Neuronal stem cell (in vitro differentiated cells): ENCODE measurements at regions not wholly inside any gene's neighbourhood (a gene's known extent, or its start where the extent isn't known, plus 50 kb on each side); places are given as distances from the start of the nearest gene placed in this dataset.

Experiments
- DNase-seq: peaks from one replicate; pipeline ENCODE4 v3.0.0-alpha.2; 2013; ENCODE audit warnings: low spot score
- H2AFZ ChIP-seq: one replicate; pipeline ENCODE4 v1.6.1; 2013; ENCODE audit warnings: mild to moderate bottlenecking, low read length, inconsistent platforms
- H2AK5ac ChIP-seq: 2 replicates; pipeline ENCODE4 v1.6.1; 2013; ENCODE audit warnings: low read depth, mild to moderate bottlenecking, inconsistent platforms, low read length, moderate library complexity, mixed read lengths
- H2BK120ac ChIP-seq: 2 replicates; pipeline ENCODE4 v1.6.1; 2013; ENCODE audit warnings: low read depth, mild to moderate bottlenecking, inconsistent platforms, low read length, moderate library complexity, mixed read lengths
- H2BK12ac ChIP-seq: one replicate; pipeline ENCODE4 v1.6.1; 2013; ENCODE audit warnings: low read length, inconsistent platforms
- H2BK15ac ChIP-seq: 2 replicates; pipeline ENCODE4 v1.6.1; 2013; ENCODE audit warnings: mild to moderate bottlenecking, low read length, inconsistent platforms, mixed read lengths
- H2BK5ac ChIP-seq: one replicate; pipeline ENCODE4 v1.6.1; 2013; ENCODE audit warnings: inconsistent platforms, mild to moderate bottlenecking, low read length, moderate library complexity
- H3K14ac ChIP-seq: one replicate; pipeline ENCODE4 v1.6.1; 2013; ENCODE audit warnings: low read length, inconsistent platforms
- H3K18ac ChIP-seq: 2 replicates; pipeline ENCODE4 v1.6.1; 2013; ENCODE audit warnings: low read length, inconsistent platforms
- H3K23ac ChIP-seq: 2 replicates; pipeline ENCODE4 v1.6.1; 2013; ENCODE audit warnings: low read depth, mild to moderate bottlenecking, mixed read lengths, low read length, inconsistent platforms; ENCODE audit not compliant: poor library complexity
- H3K27ac ChIP-seq: replicated peaks from 3 replicates; pipeline ENCODE4 v1.5.1; 2013; ENCODE audit warnings: low read length, inconsistent platforms
- H3K27me3 ChIP-seq, 3 experiments: 2 replicates each; pipeline ENCODE4 v1.6.1; 2013; ENCODE audit warnings: low read length in 3 of 3, mild to moderate bottlenecking in 2 of 3, inconsistent platforms in 1 of 3, low read depth in 1 of 3, mixed read lengths in 1 of 3, moderate library complexity in 1 of 3; ENCODE audit not compliant: control insufficient read depth in 3 of 3, insufficient read depth in 3 of 3
- H3K36me3 ChIP-seq, 2 donors: replicated peaks in 1 of 2; 2 replicates each; pipeline ENCODE4 v1.6.1; 2013; ENCODE audit warnings: low read length in 2 of 2; ENCODE audit not compliant: control insufficient read depth in 2 of 2, insufficient read depth in 2 of 2
- H3K4ac ChIP-seq: 2 replicates; pipeline ENCODE4 v1.6.1; 2013; ENCODE audit warnings: inconsistent platforms, mild to moderate bottlenecking, low read length, moderate library complexity
- H3K4me1 ChIP-seq, 2 donors: 1 replicate in 1 of 2; 2 replicates in 1 of 2; pipeline ENCODE4 v1.6.1; 2013; ENCODE audit warnings: low read length in 2 of 2, low read depth in 1 of 2; ENCODE audit not compliant: control insufficient read depth in 2 of 2, insufficient read depth in 1 of 2
- H3K4me2 ChIP-seq: one replicate; pipeline ENCODE4 v1.6.1; 2013; ENCODE audit warnings: mild to moderate bottlenecking, low read length, inconsistent platforms; ENCODE audit not compliant: insufficient read depth, poor library complexity, severe bottlenecking
- H3K4me3 ChIP-seq, 2 donors: 2 replicates each; pipeline ENCODE4 v1.5.1; 2013; ENCODE audit warnings: low read length in 2 of 2, mild to moderate bottlenecking in 2 of 2, inconsistent platforms in 1 of 2, moderate library complexity in 1 of 2
- H3K79me1 ChIP-seq: one replicate; pipeline ENCODE4 v1.6.1; 2013; ENCODE audit warnings: low read depth, mild to moderate bottlenecking, inconsistent platforms, low read length, moderate library complexity
- H3K9ac ChIP-seq: one replicate; pipeline ENCODE4 v1.6.1; 2013; ENCODE audit warnings: mild to moderate bottlenecking, low read depth, low read length, inconsistent platforms; ENCODE audit not compliant: poor library complexity
- H3K9me3 ChIP-seq, 2 donors: replicated peaks in 1 of 2; 2 replicates each; pipeline versions ENCODE3 to v1.6.1; 2013; ENCODE audit warnings: low read length in 2 of 2, mild to moderate bottlenecking in 2 of 2, inconsistent platforms in 1 of 2, low read depth in 1 of 2, mixed read lengths in 1 of 2, moderate library complexity in 1 of 2; ENCODE audit not compliant: control insufficient read depth in 2 of 2, insufficient read depth in 1 of 2
- H4K8ac ChIP-seq: one replicate; pipeline ENCODE4 v1.6.1; 2013; ENCODE audit warnings: low read depth, mild to moderate bottlenecking, inconsistent platforms, low read length, moderate library complexity
- H4K91ac ChIP-seq: one replicate; pipeline ENCODE4 v1.6.1; 2013; ENCODE audit warnings: low read length, low read depth, mild to moderate bottlenecking, inconsistent platforms; ENCODE audit not compliant: poor library complexity
- WGBS, 2 donors: extraction: QIAGEN DNeasy Blood & Tissue Kit; methylation state at CpG; one replicate each; pipeline ENCODE4 v1.1.7; 2013; ENCODE audit warnings: missing lambda C conversion rate in 2 of 2, mixed read lengths in 1 of 2; ENCODE audit not compliant: insufficient read length in 2 of 2, insufficient replicate concordance in 1 of 2; ENCODE audit errors: extremely low coverage in 2 of 2; 5-methylcytosine and 5-hydroxymethylcytosine counted together

DNA sequence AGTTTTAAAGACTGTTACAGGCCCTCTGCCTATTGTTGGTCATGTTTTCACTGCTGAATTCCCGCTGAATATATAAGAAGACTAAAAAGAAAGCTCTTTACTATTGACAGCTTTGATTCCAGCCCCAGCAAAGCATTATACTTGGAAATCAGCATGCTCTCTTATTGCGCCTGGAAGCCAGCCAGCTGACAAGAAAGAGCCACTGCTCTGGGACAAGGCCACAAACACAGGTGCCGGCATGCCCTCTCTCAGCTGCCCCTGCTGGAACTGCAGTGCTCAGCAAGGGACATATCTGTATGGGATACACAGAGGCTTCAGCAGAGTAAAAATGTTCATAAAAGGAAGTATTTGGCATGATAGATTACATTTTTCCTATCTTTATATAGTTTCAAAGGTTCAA lies 523.9 kb downstream of the ADRA2A start:
- Histone ChIP-seq H2AK5ac (no peak overlapping the region), H2BK15ac (no peak overlapping the region), H3K9me3 (no peaks in the 10 kb centered on the region), H2BK120ac (no peak overlapping the region), H3K27ac (no peak overlapping the region), H2BK12ac (no peak overlapping the region), H3K4me1 (no peaks in the 10 kb centered on the region), H3K23ac (no peak overlapping the region), H3K18ac (no peak overlapping the region), H3K4me2 (no peak overlapping the region), H3K36me3 (no peaks in the 10 kb centered on the region), H3K4me3 (no peak overlapping the region), H2AFZ (no peak overlapping the region), H3K79me1 (no peaks in the 10 kb centered on the region), H3K9ac (no peak overlapping the region), H2BK5ac (no peak overlapping the region), H3K4ac (no peak overlapping the region), H4K8ac (no peak overlapping the region), H3K27me3 (no peaks in the 10 kb centered on the region), H3K14ac (no peak overlapping the region), H4K91ac (no peak overlapping the region)
- no peak for DNase-seq
- WGBS, 2 donors = no CpG with 5 or more reads among the region's 3 CpGs

GRCh38 chr10:111612273-111612672 lies 535.4 kb downstream of the ADRA2A start:
- Histone ChIP-seq H4K8ac (no peak overlapping the region), H3K18ac (no peak overlapping the region), H2AK5ac (no peak overlapping the region), H3K27ac (no peak overlapping the region), H2BK15ac (no peak overlapping the region), H3K14ac (no peak overlapping the region), H3K9ac (no peak overlapping the region), H2AFZ (no peak overlapping the region), H3K4me1 (no peaks in the 10 kb centered on the region), H3K36me3 (no peaks in the 10 kb centered on the region), H3K27me3 (no peaks in the 10 kb centered on the region), H2BK120ac (no peak overlapping the region), H2BK12ac (no peak overlapping the region), H4K91ac (no peak overlapping the region), H3K23ac (no peak overlapping the region), H3K79me1 (no peaks in the 10 kb centered on the region), H2BK5ac (no peak overlapping the region), H3K9me3 (no peaks in the 10 kb centered on the region), H3K4me2 (no peak overlapping the region), H3K4me3 (no peak overlapping the region), H3K4ac (no peak overlapping the region)
- no CpG with 5 or more reads among the region's 1 CpG for WGBS, 2 donors
- no peak for DNase-seq

- no peak overlapping the region for H2BK12ac ChIP-seq
- no peaks in the 10 kb centered on the region for H3K36me3 ChIP-seq
- H3K23ac ChIP-seq = no peak overlapping the region
- H4K8ac ChIP-seq = no peak overlapping the region
- no peak overlapping the region for H2AFZ ChIP-seq
- H2BK5ac ChIP-seq = no peak overlapping the region
- no peak overlapping the region for H3K18ac ChIP-seq
- no peak overlapping the region for H3K9ac ChIP-seq
- H3K27me3 ChIP-seq = no peaks in the 10 kb centered on the region
- H4K91ac ChIP-seq = no peak overlapping the region
- H3K27ac ChIP-seq = no peak overlapping the region
- H3K79me1 ChIP-seq = no peaks in the 10 kb centered on the region
- H3K14ac ChIP-seq = no peak overlapping the region
- no peak overlapping the region for H2BK15ac ChIP-seq
- H3K9me3 ChIP-seq = no peaks in the 10 kb centered on the region
- H3K4me3 ChIP-seq = no peak overlapping the region
- H3K4ac ChIP-seq = no peak overlapping the region
- H3K4me1 ChIP-seq = no peaks in the 10 kb centered on the region
- no peak overlapping the region for H3K4me2 ChIP-seq
- no peak overlapping the region for H2AK5ac ChIP-seq
- no peak overlapping the region for H2BK120ac ChIP-seq
- DNase-seq = no peak
- WGBS, 2 donors = no CpG with 5 or more reads among the region's 3 CpGs
Observed at GRCh38 chr10:111634191-111634590, 549.4 kb downstream of the GPAM start.

DNA sequence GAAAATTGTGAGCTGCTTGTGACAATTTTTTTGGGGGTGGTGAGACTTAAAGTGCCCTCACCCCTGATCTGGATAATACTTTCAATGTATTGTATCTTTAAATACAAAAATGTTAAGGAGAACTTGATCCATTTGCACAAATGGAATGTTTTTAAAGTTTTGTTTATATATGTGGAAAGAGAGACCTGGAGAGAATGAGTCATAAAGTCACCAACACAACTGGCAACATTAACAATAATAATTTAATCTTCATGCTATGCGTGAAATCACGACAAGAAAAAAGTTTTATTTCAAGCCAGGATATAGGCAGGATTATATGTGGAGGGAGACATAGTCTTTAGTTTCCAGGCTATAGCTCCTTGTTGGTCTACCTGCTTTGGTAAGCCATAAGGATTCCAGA lies 537.5 kb downstream of the GPAM start:
- Histone ChIP-seq H2BK12ac (no peak overlapping the region), H3K9me3 (peaks cover 0 to 1% of the 10 kb centered on the region in 2 donors), H3K9ac (no peak overlapping the region), H2BK120ac (no peak overlapping the region), H4K91ac (no peak overlapping the region), H3K27ac (no peak overlapping the region), H3K23ac (no peak overlapping the region), H2AFZ (no peak overlapping the region), H3K4me1 (no peaks in the 10 kb centered on the region), H3K4me2 (no peak overlapping the region), H3K36me3 (no peaks in the 10 kb centered on the region), H3K14ac (no peak overlapping the region), H3K4ac (no peak overlapping the region), H2BK5ac (no peak overlapping the region), H3K18ac (no peak overlapping the region), H2BK15ac (no peak overlapping the region), H3K27me3 (no peaks in the 10 kb centered on the region), H2AK5ac (no peak overlapping the region), H3K4me3 (no peak overlapping the region), H3K79me1 (no peaks in the 10 kb centered on the region), H4K8ac (no peak overlapping the region)
- DNase-seq = no peak
- no CpG with 5 or more reads among the region's 2 CpGs for WGBS, 2 donors
